ENCODE measurements at regions not wholly inside any gene's neighbourhood (a gene's known extent, or its start where the extent isn't known, plus 50 kb on each side); places are given as distances from the start of the nearest gene placed in this dataset.

- no peak overlapping the region for H3K27ac Mint-ChIP-seq (ENCODE audit: unreplicated experiment)
- no peaks in the 10 kb centered on the region for H3K9me3 Mint-ChIP-seq (ENCODE audit: unreplicated experiment)
- no peak overlapping the region for H3K4me3 ChIP-seq (ENCODE audit: low read depth, low read length)
- H3K36me3 Mint-ChIP-seq (ENCODE audit: insufficient read depth, unreplicated experiment): no peaks in the 10 kb centered on the region
- ChIA-PET POLR2A (no interaction called here), CTCF (no interaction called here)
- H3K27me3 ChIP-seq (replicated peaks; ENCODE audit: control insufficient read depth, insufficient read depth, low read length): no peaks in the 10 kb centered on the region
- no TSS peak for BruUV-seq (replicated peaks)
- DNase-seq: no peak
- H3K4me1 Mint-ChIP-seq (ENCODE audit: low read depth, unreplicated experiment): peaks cover 7% of the 10 kb centered on the region
- intact Hi-C loops (cut with micrococcal nuclease; ENCODE audit: unreplicated experiment): no loop called here
- H3K27me3 Mint-ChIP-seq (ENCODE audit: insufficient read depth, unreplicated experiment): peaks cover 5% of the 10 kb centered on the region
- TF ChIP-seq CTCF (IDR thresholded peaks at IDR 0.05; ENCODE audit: insufficient read depth in 1 of 2, low read depth in 1 of 2, low read length in 1 of 2, severe bottlenecking in 1 of 2, unreplicated experiment in 1 of 2): no peak
- H3K4me3 Mint-ChIP-seq (ENCODE audit: unreplicated experiment): no peak overlapping the region
- H3K9me3 ChIP-seq: no peaks in the 10 kb centered on the region
- H3K4me1 ChIP-seq: no peaks in the 10 kb centered on the region
- no peaks in the 10 kb centered on the region for H3K36me3 ChIP-seq (ENCODE audit: control insufficient read depth, insufficient read depth, low read length)
Observed at GRCh38 chr1:81560629-81561028, 240.1 kb upstream of the ADGRL2 start.

GRCh38 chr1:81559662-81560350 lies 240.9 kb upstream of the ADGRL2 start:
- BruUV-seq (replicated peaks): no TSS peak
- intact Hi-C loops (cut with micrococcal nuclease; ENCODE audit: unreplicated experiment): no loop called here
- H3K36me3 ChIP-seq (ENCODE audit: control insufficient read depth, insufficient read depth, low read length): no peaks in the 10 kb centered on the region
- H3K4me1 Mint-ChIP-seq (ENCODE audit: low read depth, unreplicated experiment): peaks cover 7% of the 10 kb centered on the region
- H3K27me3 Mint-ChIP-seq (ENCODE audit: insufficient read depth, unreplicated experiment): peaks cover 5% of the 10 kb centered on the region
- H3K36me3 Mint-ChIP-seq (ENCODE audit: insufficient read depth, unreplicated experiment): no peaks in the 10 kb centered on the region
- no peaks in the 10 kb centered on the region for H3K9me3 Mint-ChIP-seq (ENCODE audit: unreplicated experiment)
- DNase-seq: no peak
- H3K4me1 ChIP-seq: no peaks in the 10 kb centered on the region
- CTCF ChIA-PET: no interaction called here
- no peak overlapping the region for H3K4me3 Mint-ChIP-seq (ENCODE audit: unreplicated experiment)
- H3K9me3 ChIP-seq: no peaks in the 10 kb centered on the region
- H3K27me3 ChIP-seq (replicated peaks; ENCODE audit: control insufficient read depth, insufficient read depth, low read length): no peaks in the 10 kb centered on the region
- no peak overlapping the region for H3K27ac Mint-ChIP-seq (ENCODE audit: unreplicated experiment)
- no peak for TF ChIP-seq CTCF (IDR thresholded peaks at IDR 0.05; ENCODE audit: insufficient read depth in 1 of 2, low read depth in 1 of 2, low read length in 1 of 2, severe bottlenecking in 1 of 2, unreplicated experiment in 1 of 2)
- POLR2A ChIA-PET: no interaction called here
- H3K4me3 ChIP-seq (ENCODE audit: low read depth, low read length): no peak overlapping the region

GRCh38 chr1:81558291-81559076 lies 242.2 kb upstream of the ADGRL2 start:
- no peak overlapping the region for H3K4me3 ChIP-seq (ENCODE audit: low read depth, low read length)
- H3K4me1 Mint-ChIP-seq (ENCODE audit: low read depth, unreplicated experiment): peaks cover 7% of the 10 kb centered on the region
- ChIA-PET CTCF (no interaction called here), POLR2A (no interaction called here)
- intact Hi-C loops (cut with micrococcal nuclease; ENCODE audit: unreplicated experiment): no loop called here
- H3K4me3 Mint-ChIP-seq (ENCODE audit: unreplicated experiment): no peak overlapping the region
- no peaks in the 10 kb centered on the region for H3K36me3 Mint-ChIP-seq (ENCODE audit: insufficient read depth, unreplicated experiment)
- H3K27me3 ChIP-seq (replicated peaks; ENCODE audit: control insufficient read depth, insufficient read depth, low read length): no peaks in the 10 kb centered on the region
- no peaks in the 10 kb centered on the region for H3K9me3 Mint-ChIP-seq (ENCODE audit: unreplicated experiment)
- H3K27me3 Mint-ChIP-seq (ENCODE audit: insufficient read depth, unreplicated experiment): peaks cover 2% of the 10 kb centered on the region
- no peaks in the 10 kb centered on the region for H3K4me1 ChIP-seq
- no peaks in the 10 kb centered on the region for H3K9me3 ChIP-seq
- no TSS peak for BruUV-seq (replicated peaks)
- no peak overlapping the region for H3K27ac Mint-ChIP-seq (ENCODE audit: unreplicated experiment)
- no peaks in the 10 kb centered on the region for H3K36me3 ChIP-seq (ENCODE audit: control insufficient read depth, insufficient read depth, low read length)
- no peak for DNase-seq
- no peak for TF ChIP-seq CTCF (IDR thresholded peaks at IDR 0.05; ENCODE audit: insufficient read depth in 1 of 2, low read depth in 1 of 2, low read length in 1 of 2, severe bottlenecking in 1 of 2, unreplicated experiment in 1 of 2)

All from Caco-2 (cell line).